ENCODE measurements at regions not wholly inside any gene's neighbourhood (a gene's known extent, or its start where the extent isn't known, plus 50 kb on each side); places are given as distances from the start of the nearest gene placed in this dataset.

DNA sequence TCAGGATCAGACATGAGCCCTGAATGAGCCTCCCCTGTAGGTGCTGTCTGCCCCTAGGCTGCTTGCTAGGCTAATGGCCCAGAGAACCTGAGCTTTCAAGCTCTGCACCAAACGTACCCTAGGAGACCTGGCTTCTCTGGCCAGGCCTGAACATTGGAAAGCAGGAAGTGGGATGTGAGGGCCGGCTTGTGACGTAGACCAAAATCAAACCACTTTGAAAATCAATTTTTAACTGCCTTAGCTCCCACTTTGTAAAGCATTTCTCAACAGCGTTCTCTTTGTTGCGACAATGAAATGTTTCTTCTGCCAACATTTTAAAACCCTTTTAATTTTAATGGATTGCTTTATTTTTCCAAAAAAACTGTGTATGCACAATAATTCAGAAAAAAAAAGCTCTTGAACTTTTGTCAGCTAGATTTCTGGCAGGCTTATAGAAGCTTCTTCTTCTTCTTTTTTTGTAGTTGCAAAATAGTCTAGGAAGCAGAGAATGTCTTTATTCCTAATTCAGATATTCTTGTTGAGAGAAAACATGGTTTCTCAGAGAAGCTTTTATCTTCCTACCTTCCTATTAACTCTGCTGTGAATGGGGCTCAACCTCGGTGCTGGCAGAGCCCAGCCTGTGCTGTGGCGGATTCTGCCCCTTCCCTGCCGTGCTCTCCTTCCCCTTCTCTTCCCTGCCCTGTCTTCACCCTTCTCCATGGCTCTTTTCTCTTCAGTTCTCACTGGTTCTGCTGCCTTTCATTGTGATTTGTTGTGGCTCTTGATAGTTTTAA is 145.2 kb upstream of the SFRP2 start:
- Histone ChIP-seq H3K4me1 (ENCODE audit: low read length) (peaks cover 7% of the 10 kb centered on the region), H3K79me2 (ENCODE audit: low read length) (no peaks in the 10 kb centered on the region), H3K4me2 (ENCODE audit: low read depth, low read length, poor library complexity, severe bottlenecking) (peak overlapping the region; percentile 4), H3K36me3 (ENCODE audit: insufficient read depth, low read length) (no peaks in the 10 kb centered on the region), H2AFZ (ENCODE audit: low read length) (peak overlapping the region; percentile 13; the same call in 1 of the 2 replicates), H3K9ac (ENCODE audit: low read length) (no peak overlapping the region), H3K27ac (ENCODE audit: low read length) (no peak overlapping the region), H3K4me3 (ENCODE audit: low read length) (no peak overlapping the region), H3K27me3 (ENCODE audit: low read length) (no peaks in the 10 kb centered on the region), H4K20me1 (ENCODE audit: insufficient read depth, low read depth, low read length) (no peaks in the 10 kb centered on the region), H3K9me3 (ENCODE audit: low read length) (no peaks in the 10 kb centered on the region), H3K9me2 (replicated peaks; ENCODE audit: insufficient read depth, low read length) (no peaks in the 10 kb centered on the region)
- no peak for DNase-seq

DNA sequence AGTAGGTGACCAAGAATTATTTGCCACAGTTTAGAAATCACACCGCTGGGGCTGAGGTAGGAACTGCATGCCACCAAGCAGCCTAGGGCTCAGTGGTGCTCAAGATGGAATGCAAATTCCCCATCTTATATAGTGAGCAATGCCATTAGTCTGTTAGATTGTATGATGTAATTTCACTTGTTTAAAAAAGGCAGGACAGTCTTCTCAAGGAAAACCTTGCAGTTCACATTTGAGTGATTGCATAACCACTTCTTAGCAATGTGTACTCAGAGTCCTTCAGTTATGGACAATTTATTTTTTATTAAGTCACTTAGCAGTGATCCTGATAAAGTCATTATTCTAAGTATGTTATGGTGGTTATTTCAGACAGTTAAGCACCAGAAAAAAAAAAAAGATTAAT is 142.9 kb upstream of the SFRP2 start:
- peak; percentile 77 for DNase-seq
- Histone ChIP-seq H2AFZ (ENCODE audit: low read length) (no peak overlapping the region), H3K27ac (ENCODE audit: low read length) (no peak overlapping the region), H3K9me3 (ENCODE audit: low read length) (no peaks in the 10 kb centered on the region), H3K4me3 (ENCODE audit: low read length) (no peak overlapping the region), H3K9ac (ENCODE audit: low read length) (no peak overlapping the region), H3K4me1 (ENCODE audit: low read length) (peaks cover 7% of the 10 kb centered on the region), H4K20me1 (ENCODE audit: insufficient read depth, low read depth, low read length) (no peaks in the 10 kb centered on the region), H3K36me3 (ENCODE audit: insufficient read depth, low read length) (no peaks in the 10 kb centered on the region), H3K27me3 (ENCODE audit: low read length) (no peaks in the 10 kb centered on the region), H3K9me2 (replicated peaks; ENCODE audit: insufficient read depth, low read length) (no peaks in the 10 kb centered on the region), H3K4me2 (ENCODE audit: low read depth, low read length, poor library complexity, severe bottlenecking) (no peak overlapping the region), H3K79me2 (ENCODE audit: low read length) (no peaks in the 10 kb centered on the region)

DNA sequence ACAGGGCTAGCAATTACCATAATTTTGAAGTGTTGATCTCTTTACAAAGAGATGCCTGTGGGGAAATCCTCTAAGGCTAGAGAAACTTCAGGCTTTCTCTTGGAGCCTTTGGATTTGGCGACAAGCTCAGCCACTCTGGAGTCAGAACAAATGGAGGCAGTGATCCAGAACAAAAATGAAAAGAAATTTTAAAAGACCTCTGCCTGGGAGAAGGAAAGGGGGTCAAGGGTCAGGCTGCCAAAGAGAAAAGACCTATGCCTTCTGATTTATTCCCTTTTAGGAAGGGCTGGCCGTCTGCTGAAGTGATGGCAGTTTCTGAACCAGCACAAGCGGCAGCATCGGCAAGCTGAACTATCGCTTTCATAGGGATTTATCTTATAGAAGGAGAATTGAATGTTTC is 140.8 kb upstream of the SFRP2 start:
- no peak for DNase-seq

DNA sequence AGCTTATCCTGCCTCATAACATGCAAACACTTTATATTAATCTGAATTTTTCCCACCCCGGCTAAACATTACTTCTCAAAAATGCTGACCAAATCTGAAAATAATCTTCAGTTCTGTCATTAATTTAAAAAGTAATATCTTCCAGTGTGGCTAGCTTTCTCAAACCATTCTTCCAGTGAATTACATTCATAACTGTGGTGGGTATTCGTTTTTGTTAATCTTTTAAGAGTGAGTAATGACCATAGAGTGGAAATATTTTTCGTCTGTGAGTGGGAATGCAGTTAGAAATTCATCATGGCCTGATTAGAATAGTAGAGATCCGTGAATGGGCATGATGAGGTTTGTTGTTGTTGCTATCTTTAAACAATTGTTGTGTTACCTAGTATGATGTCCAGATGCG is 138.6 kb upstream of the SFRP2 start:
- H3K4me2 ChIP-seq (ENCODE audit: low read depth, low read length, poor library complexity, severe bottlenecking): no peak overlapping the region
- H3K9ac ChIP-seq (ENCODE audit: low read length): no peak overlapping the region
- no peaks in the 10 kb centered on the region for H3K36me3 ChIP-seq (ENCODE audit: insufficient read depth, low read length)
- no peaks in the 10 kb centered on the region for H4K20me1 ChIP-seq (ENCODE audit: insufficient read depth, low read depth, low read length)
- no peaks in the 10 kb centered on the region for H3K9me3 ChIP-seq (ENCODE audit: low read length)
- peaks cover 7% of the 10 kb centered on the region for H3K4me1 ChIP-seq (ENCODE audit: low read length)
- no peak for DNase-seq
- no peak overlapping the region for H3K27ac ChIP-seq (ENCODE audit: low read length)
- no peak overlapping the region for H3K4me3 ChIP-seq (ENCODE audit: low read length)
- no peaks in the 10 kb centered on the region for H3K9me2 ChIP-seq (replicated peaks; ENCODE audit: insufficient read depth, low read length)
- no peak overlapping the region for H2AFZ ChIP-seq (ENCODE audit: low read length)
- H3K27me3 ChIP-seq (ENCODE audit: low read length): no peaks in the 10 kb centered on the region
- no peaks in the 10 kb centered on the region for H3K79me2 ChIP-seq (ENCODE audit: low read length)

More for the DNA sequence above, 140.8 kb upstream of the SFRP2 start:
- no peak overlapping the region for H3K27ac ChIP-seq (ENCODE audit: low read length)
- no peaks in the 10 kb centered on the region for H3K9me3 ChIP-seq (ENCODE audit: low read length)
- H4K20me1 ChIP-seq (ENCODE audit: insufficient read depth, low read depth, low read length): no peaks in the 10 kb centered on the region
- H3K4me1 ChIP-seq (ENCODE audit: low read length): peaks cover 7% of the 10 kb centered on the region
- H3K9ac ChIP-seq (ENCODE audit: low read length): no peak overlapping the region
- no peak overlapping the region for H2AFZ ChIP-seq (ENCODE audit: low read length)
- H3K79me2 ChIP-seq (ENCODE audit: low read length): no peaks in the 10 kb centered on the region
- H3K9me2 ChIP-seq (replicated peaks; ENCODE audit: insufficient read depth, low read length): no peaks in the 10 kb centered on the region
- H3K4me2 ChIP-seq (ENCODE audit: low read depth, low read length, poor library complexity, severe bottlenecking): no peak overlapping the region
- H3K27me3 ChIP-seq (ENCODE audit: low read length): no peaks in the 10 kb centered on the region
- no peak overlapping the region for H3K4me3 ChIP-seq (ENCODE audit: low read length)
- no peaks in the 10 kb centered on the region for H3K36me3 ChIP-seq (ENCODE audit: insufficient read depth, low read length)

DNA sequence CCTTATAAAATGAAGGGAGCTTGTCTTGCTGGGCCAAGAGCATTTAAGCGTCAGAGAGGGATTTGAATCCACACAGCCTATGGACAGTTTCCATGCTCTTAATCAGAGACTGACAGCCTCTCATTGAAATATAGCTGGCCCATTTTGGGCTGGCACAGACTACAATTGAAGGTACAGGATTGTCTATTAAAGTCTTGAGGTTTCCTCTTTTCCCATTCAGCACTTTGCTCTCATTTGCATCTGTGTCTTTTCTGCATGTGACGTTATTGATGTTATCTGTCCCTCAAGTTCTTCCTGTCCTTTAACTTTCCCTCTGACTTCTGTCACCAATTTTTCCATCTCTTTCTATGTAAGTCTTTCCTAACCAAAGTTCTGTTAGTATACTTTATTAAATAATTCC is 133.3 kb upstream of the SFRP2 start:
- Histone ChIP-seq H4K20me1 (ENCODE audit: insufficient read depth, low read depth, low read length) (no peaks in the 10 kb centered on the region), H3K9ac (ENCODE audit: low read length) (no peak overlapping the region), H3K9me3 (ENCODE audit: low read length) (no peaks in the 10 kb centered on the region), H3K36me3 (ENCODE audit: insufficient read depth, low read length) (no peaks in the 10 kb centered on the region), H3K27ac (ENCODE audit: low read length) (no peak overlapping the region), H3K4me3 (ENCODE audit: low read length) (no peak overlapping the region), H2AFZ (ENCODE audit: low read length) (no peak overlapping the region), H3K4me1 (ENCODE audit: low read length) (no peaks in the 10 kb centered on the region), H3K9me2 (replicated peaks; ENCODE audit: insufficient read depth, low read length) (no peaks in the 10 kb centered on the region), H3K79me2 (ENCODE audit: low read length) (no peaks in the 10 kb centered on the region), H3K27me3 (ENCODE audit: low read length) (no peaks in the 10 kb centered on the region), H3K4me2 (ENCODE audit: low read depth, low read length, poor library complexity, severe bottlenecking) (no peak overlapping the region)
- DNase-seq: no peak

DNA sequence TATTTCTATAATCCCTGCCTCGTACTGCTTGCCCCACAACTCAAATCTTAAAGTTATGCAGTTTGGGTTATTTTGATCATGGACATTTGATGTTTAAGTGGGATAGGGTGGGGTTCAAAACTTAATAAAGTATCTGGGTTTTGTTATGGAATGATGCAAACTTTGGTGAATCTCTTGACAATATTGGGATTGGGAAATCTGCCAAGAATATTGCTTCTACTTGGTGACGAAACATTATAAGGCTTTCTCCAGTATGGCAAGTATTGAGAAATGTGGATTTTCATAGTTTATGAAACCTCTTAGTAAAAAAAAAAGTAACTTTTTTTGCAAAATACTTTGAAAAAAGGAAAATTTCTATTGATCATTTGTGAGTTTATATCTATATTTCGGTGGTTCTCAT is 130.8 kb upstream of the SFRP2 start:
- H3K4me3 ChIP-seq (ENCODE audit: low read length): no peak overlapping the region
- no peaks in the 10 kb centered on the region for H3K4me1 ChIP-seq (ENCODE audit: low read length)
- no peak overlapping the region for H3K4me2 ChIP-seq (ENCODE audit: low read depth, low read length, poor library complexity, severe bottlenecking)
- no peaks in the 10 kb centered on the region for H3K9me3 ChIP-seq (ENCODE audit: low read length)
- H3K27ac ChIP-seq (ENCODE audit: low read length): no peak overlapping the region
- no peaks in the 10 kb centered on the region for H3K27me3 ChIP-seq (ENCODE audit: low read length)
- no peaks in the 10 kb centered on the region for H3K9me2 ChIP-seq (replicated peaks; ENCODE audit: insufficient read depth, low read length)
- H3K36me3 ChIP-seq (ENCODE audit: insufficient read depth, low read length): no peaks in the 10 kb centered on the region
- H3K9ac ChIP-seq (ENCODE audit: low read length): no peak overlapping the region
- no peaks in the 10 kb centered on the region for H3K79me2 ChIP-seq (ENCODE audit: low read length)
- no peak overlapping the region for H2AFZ ChIP-seq (ENCODE audit: low read length)
- no peaks in the 10 kb centered on the region for H4K20me1 ChIP-seq (ENCODE audit: insufficient read depth, low read depth, low read length)
- no peak for DNase-seq

DNA sequence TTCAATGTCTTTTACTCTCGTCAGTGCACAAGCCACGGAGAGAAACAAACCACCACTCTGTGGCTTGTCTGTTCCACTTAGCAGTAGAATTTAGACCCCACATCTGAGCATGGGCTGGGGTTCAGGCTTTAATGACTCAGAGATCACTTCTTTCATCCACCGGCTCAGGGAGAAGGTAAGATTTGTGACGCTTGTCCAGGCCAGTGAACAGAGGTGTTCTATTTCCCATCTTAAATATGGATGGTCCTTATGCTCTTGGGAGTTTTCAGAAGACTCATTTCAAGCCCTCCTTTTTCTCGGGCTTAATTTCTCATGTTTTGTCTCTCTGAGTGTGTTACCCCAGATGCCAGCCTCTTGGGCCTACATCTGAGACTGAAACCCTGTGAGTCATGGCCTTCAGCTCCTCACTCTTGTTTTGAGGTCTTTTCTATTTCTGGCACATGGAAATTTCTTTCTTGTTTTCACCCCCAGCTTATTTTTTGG is 127.4 kb upstream of the SFRP2 start:
- no peaks in the 10 kb centered on the region for H3K36me3 ChIP-seq (ENCODE audit: insufficient read depth, low read length)
- 0 out of 2 replicates have a peak overlapping the region, but pooled peaks have one; percentile 40 for H2AFZ ChIP-seq (ENCODE audit: low read length)
- no peak for DNase-seq
- no peaks in the 10 kb centered on the region for H3K9me2 ChIP-seq (replicated peaks; ENCODE audit: insufficient read depth, low read length)
- no peaks in the 10 kb centered on the region for H4K20me1 ChIP-seq (ENCODE audit: insufficient read depth, low read depth, low read length)
- no peak overlapping the region for H3K4me3 ChIP-seq (ENCODE audit: low read length)
- H3K4me2 ChIP-seq (ENCODE audit: low read depth, low read length, poor library complexity, severe bottlenecking): no peak overlapping the region
- H3K27me3 ChIP-seq (ENCODE audit: low read length): no peaks in the 10 kb centered on the region
- no peak overlapping the region for H3K27ac ChIP-seq (ENCODE audit: low read length)
- no peaks in the 10 kb centered on the region for H3K4me1 ChIP-seq (ENCODE audit: low read length)
- no peaks in the 10 kb centered on the region for H3K79me2 ChIP-seq (ENCODE audit: low read length)
- H3K9ac ChIP-seq (ENCODE audit: low read length): no peak overlapping the region
- H3K9me3 ChIP-seq (ENCODE audit: low read length): no peaks in the 10 kb centered on the region

DNA sequence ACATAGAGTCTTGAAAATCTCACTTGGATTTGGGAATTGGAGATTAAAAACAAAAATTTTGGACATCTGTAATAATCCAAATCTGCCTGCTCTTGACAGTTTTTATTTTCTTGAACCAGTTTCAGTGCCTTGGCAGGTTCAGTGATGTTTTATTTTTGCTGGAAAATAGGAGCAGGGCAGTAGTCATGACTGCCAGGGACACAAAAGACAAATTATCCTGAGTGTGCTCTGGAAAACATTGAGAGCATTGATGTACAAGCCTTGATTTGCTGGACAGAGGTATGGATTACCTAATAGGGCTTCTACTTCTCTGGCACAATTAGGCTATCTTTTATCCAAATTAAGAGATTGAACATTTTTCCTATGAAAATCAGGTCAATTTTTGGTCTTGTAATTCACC is 123.4 kb upstream of the SFRP2 start:
- Histone ChIP-seq H3K27ac (ENCODE audit: low read length) (no peak overlapping the region), H3K9me3 (ENCODE audit: low read length) (no peaks in the 10 kb centered on the region), H3K36me3 (ENCODE audit: insufficient read depth, low read length) (no peaks in the 10 kb centered on the region)

More for the DNA sequence above, 123.4 kb upstream of the SFRP2 start:
- Histone ChIP-seq H3K27me3 (ENCODE audit: low read length) (no peaks in the 10 kb centered on the region), H3K9me2 (replicated peaks; ENCODE audit: insufficient read depth, low read length) (no peaks in the 10 kb centered on the region), H3K4me1 (ENCODE audit: low read length) (no peaks in the 10 kb centered on the region), H4K20me1 (ENCODE audit: insufficient read depth, low read depth, low read length) (no peaks in the 10 kb centered on the region), H3K79me2 (ENCODE audit: low read length) (no peaks in the 10 kb centered on the region), H2AFZ (ENCODE audit: low read length) (no peak overlapping the region), H3K9ac (ENCODE audit: low read length) (no peak overlapping the region), H3K4me3 (ENCODE audit: low read length) (no peak overlapping the region), H3K4me2 (ENCODE audit: low read depth, low read length, poor library complexity, severe bottlenecking) (no peak overlapping the region)
- DNase-seq: no peak
